ENCODE measurements at regions not wholly inside any gene's neighbourhood (a gene's known extent, or its start where the extent isn't known, plus 50 kb on each side); places are given as distances from the start of the nearest gene placed in this dataset.
"Not testable (repeated sequence)": the region's sequence is repeated elsewhere in the genome, so short reads cannot be mapped to it uniquely, and the experiment has no call there.

- not testable (repeated sequence) for H3K27me3 ChIP-seq (ENCODE audit: insufficient read depth, low read length); H3K79me2 ChIP-seq (ENCODE audit: control insufficient read depth, insufficient read depth, low read length, poor library complexity); H4K91ac ChIP-seq (ENCODE audit: low read depth, low read length); H2BK12ac ChIP-seq (ENCODE audit: low read length); H3K9me3 ChIP-seq (ENCODE audit: insufficient read depth, low read depth, low read length); H3K18ac ChIP-seq (ENCODE audit: low read length); H3K27ac ChIP-seq (ENCODE audit: low read depth, low read length); H2AK5ac ChIP-seq (ENCODE audit: low read length); H2BK5ac ChIP-seq (ENCODE audit: low read depth, low read length, poor library complexity); H3K4ac ChIP-seq (ENCODE audit: low read depth, low read length); H3K79me1 ChIP-seq (ENCODE audit: low read length); H3K23ac ChIP-seq (ENCODE audit: low read length); H3K9ac ChIP-seq (ENCODE audit: low read length); H3K14ac ChIP-seq (ENCODE audit: low read length); H3K4me3 ChIP-seq (ENCODE audit: low read depth, low read length); H3K4me1 ChIP-seq (ENCODE audit: control insufficient read depth in 1 of 2, insufficient read depth in 2 of 2, low read length in 2 of 2); DNase-seq; H2BK120ac ChIP-seq (ENCODE audit: insufficient read depth, low read length, poor library complexity); H4K12ac ChIP-seq (ENCODE audit: low read depth, low read length); H4K8ac ChIP-seq (ENCODE audit: low read depth, low read length); H3K36me3 ChIP-seq (ENCODE audit: control insufficient read depth in 1 of 2, insufficient read depth in 2 of 2, low read length in 2 of 2); H3K4me2 ChIP-seq (ENCODE audit: low read length); H2AFZ ChIP-seq (ENCODE audit: insufficient read depth, low read length, poor library complexity)
- no CpG with 5 or more reads among the region's 5 CpGs for WGBS (ENCODE audit: extremely low coverage, insufficient coverage, insufficient read length)
Observed at GRCh38 chr3:81829272-81829671, 67.8 kb upstream of the GBE1 start.

GRCh38 chr3:81823882-81824395 lies 62.5 kb upstream of the GBE1 start:
- no peak overlapping the region for H3K18ac ChIP-seq (ENCODE audit: low read length)
- no peak overlapping the region for H4K8ac ChIP-seq (ENCODE audit: low read depth, low read length)
- H3K4me2 ChIP-seq (ENCODE audit: low read length), result no peak overlapping the region

GRCh38 chr3:81823086-81823485 lies 61.6 kb upstream of the GBE1 start:
- H3K4me2 ChIP-seq (ENCODE audit: low read length), result no peak overlapping the region
- no peaks in the 10 kb centered on the region for H3K36me3 ChIP-seq (ENCODE audit: control insufficient read depth in 1 of 2, insufficient read depth in 2 of 2, low read length in 2 of 2)
- no peak overlapping the region for H3K27ac ChIP-seq (ENCODE audit: low read depth, low read length)
- no peaks in the 10 kb centered on the region for H3K4me1 ChIP-seq (ENCODE audit: control insufficient read depth in 1 of 2, insufficient read depth in 2 of 2, low read length in 2 of 2)
- no CpG with 5 or more reads among the region's 3 CpGs for WGBS (ENCODE audit: extremely low coverage, insufficient coverage, insufficient read length)
- H3K9me3 ChIP-seq (ENCODE audit: insufficient read depth, low read depth, low read length), result no peaks in the 10 kb centered on the region
- no peak overlapping the region for H3K9ac ChIP-seq (ENCODE audit: low read length)
- H3K79me2 ChIP-seq (ENCODE audit: control insufficient read depth, insufficient read depth, low read length, poor library complexity), result no peaks in the 10 kb centered on the region
- H2BK5ac ChIP-seq (ENCODE audit: low read depth, low read length, poor library complexity), result no peak overlapping the region
- no peak overlapping the region for H3K4ac ChIP-seq (ENCODE audit: low read depth, low read length)
- H3K18ac ChIP-seq (ENCODE audit: low read length), result no peak overlapping the region
- no peak overlapping the region for H4K8ac ChIP-seq (ENCODE audit: low read depth, low read length)
- no peaks in the 10 kb centered on the region for H3K79me1 ChIP-seq (ENCODE audit: low read length)
- no peak overlapping the region for H4K12ac ChIP-seq (ENCODE audit: low read depth, low read length)
- no peak overlapping the region for H2BK12ac ChIP-seq (ENCODE audit: low read length)
- no peak overlapping the region for H3K14ac ChIP-seq (ENCODE audit: low read length)
- no peak overlapping the region for H3K4me3 ChIP-seq (ENCODE audit: low read depth, low read length)
- no peak overlapping the region for H4K91ac ChIP-seq (ENCODE audit: low read depth, low read length)
- no peak overlapping the region for H3K23ac ChIP-seq (ENCODE audit: low read length)
- no peak overlapping the region for H2AFZ ChIP-seq (ENCODE audit: insufficient read depth, low read length, poor library complexity)
- no peak overlapping the region for H2AK5ac ChIP-seq (ENCODE audit: low read length)
- no peaks in the 10 kb centered on the region for H3K27me3 ChIP-seq (ENCODE audit: insufficient read depth, low read length)
- DNase-seq, result no peak
- no peak overlapping the region for H2BK120ac ChIP-seq (ENCODE audit: insufficient read depth, low read length, poor library complexity)

More at GRCh38 chr3:81823882-81824395, 62.5 kb upstream of the GBE1 start:
- Histone ChIP-seq H3K27ac (ENCODE audit: low read depth, low read length) (no peak overlapping the region), H3K4ac (ENCODE audit: low read depth, low read length) (no peak overlapping the region), H3K79me1 (ENCODE audit: low read length) (no peaks in the 10 kb centered on the region), H3K9me3 (ENCODE audit: insufficient read depth, low read depth, low read length) (no peaks in the 10 kb centered on the region), H3K4me3 (ENCODE audit: low read depth, low read length) (no peak overlapping the region), H2BK120ac (ENCODE audit: insufficient read depth, low read length, poor library complexity) (no peak overlapping the region), H3K36me3 (ENCODE audit: control insufficient read depth in 1 of 2, insufficient read depth in 2 of 2, low read length in 2 of 2) (no peaks in the 10 kb centered on the region), H2BK12ac (ENCODE audit: low read length) (no peak overlapping the region), H3K79me2 (ENCODE audit: control insufficient read depth, insufficient read depth, low read length, poor library complexity) (no peaks in the 10 kb centered on the region), H3K14ac (ENCODE audit: low read length) (no peak overlapping the region), H2BK5ac (ENCODE audit: low read depth, low read length, poor library complexity) (no peak overlapping the region), H2AFZ (ENCODE audit: insufficient read depth, low read length, poor library complexity) (no peak overlapping the region), H3K9ac (ENCODE audit: low read length) (no peak overlapping the region), H3K4me1 (ENCODE audit: control insufficient read depth in 1 of 2, insufficient read depth in 2 of 2, low read length in 2 of 2) (no peaks in the 10 kb centered on the region), H3K23ac (ENCODE audit: low read length) (no peak overlapping the region), H4K12ac (ENCODE audit: low read depth, low read length) (no peak overlapping the region), H4K91ac (ENCODE audit: low read depth, low read length) (no peak overlapping the region), H3K27me3 (ENCODE audit: insufficient read depth, low read length) (no peaks in the 10 kb centered on the region), H2AK5ac (ENCODE audit: low read length) (no peak overlapping the region)
- peak; percentile 1 to 16 for DNase-seq
- no CpG with 5 or more reads among the region's 2 CpGs for WGBS (ENCODE audit: extremely low coverage, insufficient coverage, insufficient read length)

DNA sequence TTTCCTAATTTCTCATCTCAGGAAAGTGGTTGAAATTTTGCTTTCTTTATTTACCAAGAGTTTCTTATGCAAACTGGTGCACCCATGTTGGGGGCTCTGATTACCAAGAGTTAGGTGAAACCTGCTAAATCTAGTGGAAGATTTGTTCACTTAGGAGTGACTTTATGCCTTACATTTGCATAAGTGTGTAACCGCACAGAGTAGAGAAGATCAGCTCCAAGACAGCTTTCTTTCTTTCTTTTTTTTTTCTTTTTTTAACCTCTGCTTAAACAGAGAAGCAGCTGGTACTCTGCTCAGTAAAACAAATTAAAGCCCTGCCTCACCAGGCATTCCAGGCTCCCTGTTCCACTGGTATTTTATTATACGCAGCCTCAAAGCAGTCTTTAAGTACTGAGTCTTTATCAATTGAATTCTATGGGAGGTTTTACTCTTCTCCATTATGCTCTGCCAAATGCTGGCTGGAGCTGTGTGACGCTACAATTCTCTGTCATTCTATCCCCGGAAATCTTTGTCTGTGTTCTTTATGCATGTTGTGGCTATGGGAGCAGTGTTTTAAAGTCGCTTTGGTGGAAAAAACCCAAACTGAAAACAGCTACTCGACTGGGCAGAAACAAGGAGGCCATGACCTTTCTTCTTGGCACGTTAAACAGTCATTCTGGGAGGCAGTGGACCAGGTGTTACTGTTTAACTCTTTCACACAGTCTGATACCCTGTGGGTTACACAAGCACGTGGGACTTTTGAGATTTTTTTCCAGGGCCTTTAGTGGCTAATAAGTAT lies 55.2 kb upstream of the GBE1 start:
- H3K23ac ChIP-seq (ENCODE audit: low read length), result no peak overlapping the region
- no peak overlapping the region for H2AK5ac ChIP-seq (ENCODE audit: low read length)
- no peak overlapping the region for H3K9ac ChIP-seq (ENCODE audit: low read length)
- no peak overlapping the region for H3K4me2 ChIP-seq (ENCODE audit: low read length)
- no peak overlapping the region for H3K14ac ChIP-seq (ENCODE audit: low read length)
- DNase-seq, result no peak
- no peak overlapping the region for H2BK120ac ChIP-seq (ENCODE audit: insufficient read depth, low read length, poor library complexity)
- no peak overlapping the region for H2AFZ ChIP-seq (ENCODE audit: insufficient read depth, low read length, poor library complexity)
- H3K4me1 ChIP-seq (ENCODE audit: control insufficient read depth in 1 of 2, insufficient read depth in 2 of 2, low read length in 2 of 2), result no peaks in the 10 kb centered on the region
- no peaks in the 10 kb centered on the region for H3K36me3 ChIP-seq (ENCODE audit: control insufficient read depth in 1 of 2, insufficient read depth in 2 of 2, low read length in 2 of 2)
- no peak overlapping the region for H3K27ac ChIP-seq (ENCODE audit: low read depth, low read length)
- no peak overlapping the region for H4K8ac ChIP-seq (ENCODE audit: low read depth, low read length)
- H2BK5ac ChIP-seq (ENCODE audit: low read depth, low read length, poor library complexity), result no peak overlapping the region
- H2BK12ac ChIP-seq (ENCODE audit: low read length), result no peak overlapping the region
- H3K27me3 ChIP-seq (ENCODE audit: insufficient read depth, low read length), result no peaks in the 10 kb centered on the region
- no peak overlapping the region for H3K4me3 ChIP-seq (ENCODE audit: low read depth, low read length)
- no peak overlapping the region for H3K18ac ChIP-seq (ENCODE audit: low read length)
- H4K91ac ChIP-seq (ENCODE audit: low read depth, low read length), result no peak overlapping the region
- H3K4ac ChIP-seq (ENCODE audit: low read depth, low read length), result no peak overlapping the region
- WGBS (ENCODE audit: extremely low coverage, insufficient coverage, insufficient read length), result no CpG with 5 or more reads among the region's 8 CpGs
- H4K12ac ChIP-seq (ENCODE audit: low read depth, low read length), result no peak overlapping the region
- H3K9me3 ChIP-seq (ENCODE audit: insufficient read depth, low read depth, low read length), result no peaks in the 10 kb centered on the region
- no peaks in the 10 kb centered on the region for H3K79me1 ChIP-seq (ENCODE audit: low read length)
- H3K79me2 ChIP-seq (ENCODE audit: control insufficient read depth, insufficient read depth, low read length, poor library complexity), result no peaks in the 10 kb centered on the region

All from trophoblast cell (in vitro differentiated cells and primary cell).